Spleen (tissue), 11 donors: ENCODE measurements at regions not wholly inside any gene's neighbourhood (a gene's known extent, or its start where the extent isn't known, plus 50 kb on each side); places are given as distances from the start of the nearest gene placed in this dataset.

Experiments used
- DNase-seq: peaks from one replicate; pipeline ENCODE4 v3.0.0-alpha.2; 2020
- H3K27ac ChIP-seq, 8 donors: fragments of 200-600 bp; sonication (generic) in 7 of 8; 1 replicate in 4 of 8; 2 replicates in 4 of 8; pipeline versions ENCODE4 v1.5.0 to v1.8.0; 2016 to 2021; ENCODE audit warnings: inconsistent platforms in 4 of 8, mild to moderate bottlenecking in 4 of 8, moderate library complexity in 1 of 8
- H3K27me3 ChIP-seq, 7 donors: fragments of 200-600 bp; sonication (generic) in 6 of 7; replicated peaks in 1 of 7; 1 replicate in 4 of 7; 2 replicates in 3 of 7; pipeline versions ENCODE4 v1.5.0 to v1.8.0; 2016 to 2021; ENCODE audit warnings: inconsistent platforms in 3 of 7, mild to moderate bottlenecking in 1 of 7
- H3K36me3 ChIP-seq, 6 donors: fragments of 200-600 bp; sonication (generic) in 5 of 6; 1 replicate in 4 of 6; 2 replicates in 2 of 6; pipeline versions ENCODE4 v1.5.0 to v1.8.0; 2016 to 2021; ENCODE audit warnings: inconsistent platforms in 2 of 6
- H3K4me1 ChIP-seq, 6 donors: fragments of 200-600 bp; sonication (generic) in 5 of 6; 1 replicate in 3 of 6; 2 replicates in 3 of 6; pipeline versions ENCODE4 v1.5.0 to v1.8.0; 2016 to 2021; ENCODE audit warnings: inconsistent platforms in 3 of 6
- H3K4me3 ChIP-seq, 8 donors: fragments of 200-600 bp; sonication (generic) in 7 of 8; 1 replicate in 4 of 8; 2 replicates in 4 of 8; pipeline versions ENCODE4 v1.5.0 to v1.8.0; 2016 to 2021; ENCODE audit warnings: inconsistent platforms in 4 of 8, mild to moderate bottlenecking in 4 of 8, moderate library complexity in 2 of 8
- H3K9me3 ChIP-seq, 8 donors: fragments of 200-600 bp; sonication (generic) in 7 of 8; 1 replicate in 4 of 8; 2 replicates in 4 of 8; pipeline versions ENCODE4 v1.5.0 to v1.8.0; 2016 to 2021; ENCODE audit warnings: inconsistent platforms in 4 of 8
- POLR2A ChIP-seq, 3 donors: fragments of 450-650 bp; IDR thresholded peaks; one replicate each; pipeline ENCODE4 v1.5.1; 2017; ENCODE audit warnings: antibody characterized with exemption in 3 of 3, mild to moderate bottlenecking in 1 of 3
- POLR2AphosphoS5 ChIP-seq, 3 donors: sonication (generic); formaldehyde crosslinking; IDR thresholded peaks; one replicate each; pipeline ENCODE4 v1.5.1; 2017; ENCODE audit warnings: antibody characterized with exemption in 3 of 3
- WGBS, 5 donors: extraction: QIAGEN DNeasy Blood & Tissue Kit in 3 of 5; methylation state at CpG; one replicate each; pipeline versions ENCODE4 v1.1.5 to v1.1.7; 2013 to 2018; 5-methylcytosine and 5-hydroxymethylcytosine counted together
- intact Hi-C: fragments of 100-400 bp; cut with DNase I; formaldehyde crosslinking; loops from one replicate; pipeline ENCODE4 v1.15.0; 2023; ENCODE audit warnings: low total_unique reads
- TF ChIP-seq, protein P1 (sequence below), 11 experiments: fragments of 200-600 bp in 7 of 11; fragments of 450-650 bp in 4 of 11; sonication (generic) in 4 of 11; IDR thresholded peaks in 8 of 11; conservative IDR thresholded peaks in 3 of 11; 1 replicate in 7 of 11; 2 replicates in 4 of 11; pipeline versions ENCODE4 v1.4.0 to v1.8.0; 2016 to 2021; ENCODE audit warnings: antibody characterized with exemption in 11 of 11, inconsistent platforms in 4 of 11, mild to moderate bottlenecking in 1 of 11
- donor health status: healthy with polysubstance abuse.
- donor health status: DM: no; HTN: no; CAD: no; lungs with moderate emphysema.
- donor health status: DM: no; HTN: no; CAD: no.
- donor health status: Bipolar disorder and iron deficiency.
- donor health status: healthy.
- donor health status: DM: no; HTN: no; CAD: no.
- donor health status: DM: yes; HTN: yes; CAD: no.

DNA sequence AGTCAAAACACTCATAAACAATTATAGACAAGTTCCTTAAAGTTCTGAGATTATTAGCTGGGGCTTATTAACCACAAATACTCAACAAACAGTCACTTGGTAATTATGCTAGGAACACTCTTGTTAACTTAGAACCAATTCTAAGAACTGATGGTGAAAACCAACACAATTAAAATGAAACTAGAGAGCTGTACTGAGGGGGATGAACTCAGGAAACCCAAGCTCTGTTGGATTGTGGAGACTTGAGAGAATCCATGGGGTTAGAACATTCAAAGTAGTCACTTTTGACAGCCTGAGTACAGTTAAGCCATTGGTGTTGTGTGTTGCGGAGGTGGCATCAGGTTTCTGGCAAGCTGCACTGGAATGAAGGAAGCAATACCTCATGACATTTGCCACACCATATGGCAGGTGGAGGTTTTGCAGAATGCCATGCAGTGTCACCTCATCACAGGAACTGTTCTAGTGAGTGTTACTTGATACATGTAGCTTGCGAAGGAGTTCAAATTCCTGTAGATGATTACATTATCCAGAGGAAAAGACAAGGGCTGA, 480.9 kb upstream of the CD180 start:
- H3K36me3 ChIP-seq = no peaks in the 10 kb centered on the region
- H3K9me3 ChIP-seq = no peaks in the 10 kb centered on the region
- no peaks in the 10 kb centered on the region for H3K4me1 ChIP-seq
- no peak for TF ChIP-seq POLR2A (IDR thresholded peaks at IDR 0.05)
- TF ChIP-seq, protein P1, sequence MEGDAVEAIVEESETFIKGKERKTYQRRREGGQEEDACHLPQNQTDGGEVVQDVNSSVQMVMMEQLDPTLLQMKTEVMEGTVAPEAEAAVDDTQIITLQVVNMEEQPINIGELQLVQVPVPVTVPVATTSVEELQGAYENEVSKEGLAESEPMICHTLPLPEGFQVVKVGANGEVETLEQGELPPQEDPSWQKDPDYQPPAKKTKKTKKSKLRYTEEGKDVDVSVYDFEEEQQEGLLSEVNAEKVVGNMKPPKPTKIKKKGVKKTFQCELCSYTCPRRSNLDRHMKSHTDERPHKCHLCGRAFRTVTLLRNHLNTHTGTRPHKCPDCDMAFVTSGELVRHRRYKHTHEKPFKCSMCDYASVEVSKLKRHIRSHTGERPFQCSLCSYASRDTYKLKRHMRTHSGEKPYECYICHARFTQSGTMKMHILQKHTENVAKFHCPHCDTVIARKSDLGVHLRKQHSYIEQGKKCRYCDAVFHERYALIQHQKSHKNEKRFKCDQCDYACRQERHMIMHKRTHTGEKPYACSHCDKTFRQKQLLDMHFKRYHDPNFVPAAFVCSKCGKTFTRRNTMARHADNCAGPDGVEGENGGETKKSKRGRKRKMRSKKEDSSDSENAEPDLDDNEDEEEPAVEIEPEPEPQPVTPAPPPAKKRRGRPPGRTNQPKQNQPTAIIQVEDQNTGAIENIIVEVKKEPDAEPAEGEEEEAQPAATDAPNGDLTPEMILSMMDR (IDR thresholded peaks at IDR 0.05 in 8 of 11, conservative IDR thresholded peaks at IDR 0.05 in 3 of 11) = no peak
- no peak for TF ChIP-seq POLR2AphosphoS5 (IDR thresholded peaks at IDR 0.05)
- no peak overlapping the region for H3K27ac ChIP-seq
- no peaks in the 10 kb centered on the region for H3K27me3 ChIP-seq
- intact Hi-C loops = no loop called here
- no peak for DNase-seq
- no peak overlapping the region for H3K4me3 ChIP-seq
- WGBS, 5 donors = 60 to 97% (median 91%) methylated on average over 2 of the region's 2 CpGs

DNA sequence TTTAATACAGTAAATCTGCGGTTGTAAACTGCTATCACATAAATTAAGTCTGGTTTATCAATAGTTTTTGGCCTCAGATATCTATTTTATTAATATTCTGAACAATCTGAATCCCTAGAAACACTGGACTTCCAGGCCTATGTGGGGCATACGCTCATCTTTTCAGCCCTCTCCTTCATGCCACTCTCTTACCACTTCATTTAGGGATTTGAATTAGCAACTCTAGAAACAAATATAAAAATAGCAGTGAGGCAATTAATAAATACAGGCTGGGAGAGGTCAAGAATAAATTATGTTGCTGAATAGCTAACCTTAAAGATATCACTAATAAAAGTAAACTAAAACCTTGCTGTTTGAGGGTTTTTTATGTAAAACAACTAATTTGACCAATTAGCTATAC, 480.3 kb upstream of the CD180 start:
- Histone ChIP-seq H3K4me3 (no peak overlapping the region), H3K27me3 (no peaks in the 10 kb centered on the region), H3K9me3 (no peaks in the 10 kb centered on the region), H3K27ac (no peak overlapping the region), H3K36me3 (no peaks in the 10 kb centered on the region), H3K4me1 (no peaks in the 10 kb centered on the region)
- 86 to 95% (median 86%) methylated on average over 2 of the region's 2 CpGs for WGBS, 5 donors
- DNase-seq = no peak
- TF ChIP-seq, protein P1 (IDR thresholded peaks at IDR 0.05 in 8 of 11, conservative IDR thresholded peaks at IDR 0.05 in 3 of 11) = no peak
- intact Hi-C loops = no loop called here

- Histone ChIP-seq H3K9me3 (peaks cover 0 to 2% (median 0%) of the 10 kb centered on the region in 8 donors), H3K36me3 (no peaks in the 10 kb centered on the region), H3K4me1 (no peaks in the 10 kb centered on the region), H3K27ac (no peak overlapping the region), H3K27me3 (no peaks in the 10 kb centered on the region), H3K4me3 (no peak overlapping the region)
- TF ChIP-seq POLR2A (IDR thresholded peaks at IDR 0.05) (no peak), POLR2AphosphoS5 (IDR thresholded peaks at IDR 0.05) (no peak)
- TF ChIP-seq, protein P1 (IDR thresholded peaks at IDR 0.05 in 8 of 11, conservative IDR thresholded peaks at IDR 0.05 in 3 of 11) = no peak
- intact Hi-C loops = no loop called here
- no peak for DNase-seq
These were observed 477.6 kb upstream of the CD180 start for GRCh38 chr5:67674159-67674655.

DNA sequence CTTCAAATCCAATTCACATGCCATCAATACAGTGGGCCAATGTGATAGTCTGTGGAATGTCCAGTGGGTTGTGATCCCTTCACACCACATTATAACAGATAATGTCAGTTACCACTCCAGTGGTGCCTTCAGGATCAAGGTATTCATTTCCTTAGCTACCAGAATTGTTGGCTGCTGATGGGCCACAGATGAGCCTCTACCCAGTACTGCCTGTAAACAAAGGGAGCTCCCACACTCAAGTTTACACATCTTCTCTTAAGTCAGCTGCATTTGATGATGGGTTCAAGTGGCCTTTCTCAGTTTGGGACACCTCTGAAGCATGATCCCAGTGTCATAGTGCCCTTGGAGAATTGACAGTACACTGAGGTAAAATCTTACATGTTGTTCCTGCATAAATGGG, 477.0 kb upstream of the CD180 start:
- intact Hi-C loops = no loop called here
- no peak for TF ChIP-seq POLR2A (IDR thresholded peaks at IDR 0.05)
- TF ChIP-seq, protein P1 (IDR thresholded peaks at IDR 0.05 in 8 of 11, conservative IDR thresholded peaks at IDR 0.05 in 3 of 11) = no peak
- TF ChIP-seq POLR2AphosphoS5 (IDR thresholded peaks at IDR 0.05) = no peak
- no peak for DNase-seq
- Histone ChIP-seq H3K36me3 (no peaks in the 10 kb centered on the region), H3K27ac (no peak overlapping the region), H3K9me3 (peaks cover 0 to 8% (median 0%) of the 10 kb centered on the region in 8 donors), H3K27me3 (no peaks in the 10 kb centered on the region), H3K4me1 (no peaks in the 10 kb centered on the region), H3K4me3 (no peak overlapping the region)
